ENCODE measurements at regions not wholly inside any gene's neighbourhood (a gene's known extent, or its start where the extent isn't known, plus 50 kb on each side); places are given as distances from the start of the nearest gene placed in this dataset.

GRCh38 chr6:95232446-95232845 lies 344.9 kb upstream of the MANEA start:
- H4K91ac ChIP-seq (replicated peaks; ENCODE audit: insufficient read length, low read length): no peak overlapping the region
- H3K56ac ChIP-seq (replicated peaks; ENCODE audit: insufficient read length, low read depth, low read length): no peak overlapping the region
- 92% methylated on average over 4 of the region's 4 CpGs; no CpG with 5 or more reads in 1 of the 2 experiments for WGBS, 2 experiments (ENCODE audit: extremely low coverage in 1 of 2, insufficient coverage in 1 of 2, insufficient read length in 1 of 2, insufficient replicate concordance in 2 of 2, low coverage in 1 of 2, low lambda C conversion rate in 2 of 2, missing lambda C conversion rate in 1 of 2)
- H2BK12ac ChIP-seq (ENCODE audit: low read depth, low read length): no peak overlapping the region
- no peaks in the 10 kb centered on the region for H3K9me3 ChIP-seq (ENCODE audit: insufficient read depth in 2 of 2, low read depth in 1 of 2, low read length in 1 of 2)
- no peak overlapping the region for H2BK20ac ChIP-seq (ENCODE audit: low read length)
- no peak overlapping the region for H2BK120ac ChIP-seq (replicated peaks; ENCODE audit: low read depth, low read length)
- H3K27ac ChIP-seq (ENCODE audit: low read depth, low read length): no peak overlapping the region
- H2AK5ac ChIP-seq (ENCODE audit: low read depth, low read length): no peak overlapping the region
- peaks cover 0 to 16% (median 10%) of the 10 kb centered on the region in 4 experiments; a peak in 3 of 7 replicates for H3K27me3 ChIP-seq (replicated peaks in 1 of 4; ENCODE audit: control insufficient read depth in 3 of 4, extremely low read depth in 1 of 4, insufficient read depth in 3 of 4, low read length in 3 of 4)
- no peaks in the 10 kb centered on the region for H3K79me1 ChIP-seq (ENCODE audit: low read depth, low read length)
- no peaks in the 10 kb centered on the region for H3K79me2 ChIP-seq (ENCODE audit: control insufficient read depth in 1 of 2, insufficient read depth in 2 of 2, low read length in 2 of 2)
- no peak overlapping the region for H2AFZ ChIP-seq (ENCODE audit: low read length)
- no peak overlapping the region for H3K9ac ChIP-seq (replicated peaks in 1 of 4; ENCODE audit: extremely low read depth in 1 of 4, low read depth in 3 of 4, low read length in 3 of 4)
- no peaks in the 10 kb centered on the region for H3K36me3 ChIP-seq (ENCODE audit: control insufficient read depth in 2 of 4, insufficient read depth in 4 of 4, low read length in 3 of 4)
- H3K4me1 ChIP-seq (replicated peaks in 1 of 4; ENCODE audit: control insufficient read depth in 3 of 4, insufficient read depth in 4 of 4, low read length in 3 of 4): no peaks in the 10 kb centered on the region
- CTCF ChIA-PET (ENCODE audit: partially characterized antibody): no interaction called here
- H2BK15ac ChIP-seq (ENCODE audit: low read length): no peak overlapping the region
- H4K20me1 ChIP-seq (replicated peaks in 1 of 2; ENCODE audit: control insufficient read depth in 1 of 2, insufficient read depth in 2 of 2, low read length in 2 of 2): no peaks in the 10 kb centered on the region
- H3K23ac ChIP-seq (ENCODE audit: insufficient read length): no peak overlapping the region
- H2BK5ac ChIP-seq (ENCODE audit: low read depth, low read length): no peak overlapping the region
- no peak for DNase-seq (ENCODE audit: low read depth in 1 of 2, low spot score in 2 of 2)
- no peaks in the 10 kb centered on the region for H3K23me2 ChIP-seq (ENCODE audit: low read depth, low read length)
- H4K8ac ChIP-seq (ENCODE audit: extremely low read depth, insufficient read depth, low read length): no peak overlapping the region
- POLR2A ChIA-PET (ENCODE audit: partially characterized antibody): no interaction called here
- FAIRE-seq: no peak
- H4K5ac ChIP-seq (ENCODE audit: insufficient read length, low read depth, low read length): no peak overlapping the region
- TF ChIP-seq HDAC2 (IDR thresholded peaks at IDR 0.05; ENCODE audit: borderline replicate concordance in 1 of 2, low read depth in 2 of 2, low read length in 2 of 2) (no peak), SIN3A (conservative IDR thresholded peaks at IDR 0.05 in 1 of 2, IDR thresholded peaks at IDR 0.05 in 1 of 2; ENCODE audit: low read depth in 1 of 2, low read length in 2 of 2) (no peak), GABPA (IDR thresholded peaks at IDR 0.05; ENCODE audit: borderline replicate concordance, insufficient read depth, low read length) (no peak), FOSL1 (IDR thresholded peaks at IDR 0.05; ENCODE audit: insufficient read depth, low read depth, low read length) (no peak), EZH2 (IDR thresholded peaks at IDR 0.05; ENCODE audit: low read depth, low read length, severe bottlenecking) (no peak), RNF2 (IDR thresholded peaks at IDR 0.05; ENCODE audit: borderline replicate concordance, low read depth, low read length, missing control alignments, poor library complexity, severe bottlenecking) (no peak), RFX5 (IDR thresholded peaks at IDR 0.05; ENCODE audit: borderline replicate concordance, low read depth, low read length) (no peak), PHF8 (conservative IDR thresholded peaks at IDR 0.05; ENCODE audit: low read depth, low read length) (no peak), USF2 (IDR thresholded peaks at IDR 0.05; ENCODE audit: low read length) (no peak), MAFK (IDR thresholded peaks at IDR 0.05; ENCODE audit: low read depth, low read length) (no peak), KDM5A (IDR thresholded peaks at IDR 0.05; ENCODE audit: low read length) (no peak), POLR2A (IDR thresholded peaks at IDR 0.05; ENCODE audit: control extremely low read depth in 1 of 2, low read depth in 2 of 2, low read length in 2 of 2) (no peak), RXRA (IDR thresholded peaks at IDR 0.05; ENCODE audit: insufficient read depth, low read depth, low read length) (no peak)
- no peak overlapping the region for H3K4me3 ChIP-seq (ENCODE audit: extremely low read depth in 1 of 4, insufficient read depth in 2 of 4, low read depth in 3 of 4, low read length in 4 of 4)
- no peak overlapping the region for H3K18ac ChIP-seq (ENCODE audit: extremely low read depth, low read length)
- no peak overlapping the region for H3K14ac ChIP-seq (ENCODE audit: insufficient read length)
- no peak overlapping the region for H3K4me2 ChIP-seq (ENCODE audit: insufficient read depth in 1 of 2, low read depth in 2 of 2, low read length in 2 of 2)
- H3K4ac ChIP-seq (replicated peaks; ENCODE audit: insufficient read length, low read depth, low read length): no peak overlapping the region
